CD8-positive, alpha-beta memory T cell (primary cell): ENCODE measurements at regions not wholly inside any gene's neighbourhood (a gene's known extent, or its start where the extent isn't known, plus 50 kb on each side); places are given as distances from the start of the nearest gene placed in this dataset.

Source experiments
- CTCF ChIA-PET: fragments of 350-600 bp; sonication (Branson Sonifier 250); formaldehyde crosslinking; loops from one replicate; lab custom pipeline; 2021; ENCODE audit warnings: antibody characterized with exemption; lab: Charles Lee
- POLR2A ChIA-PET: fragments of 350-600 bp; sonication (Branson Sonifier 250); formaldehyde crosslinking; loops from one replicate; lab custom pipeline; 2021; ENCODE audit warnings: antibody characterized with exemption; lab: Charles Lee
- DNase-seq, 5 donors: peaks; one replicate each; pipeline versions ENCODE4 v3.0.0 to v3.0.0-alpha.2; 2020 to 2022; ENCODE audit warnings: mixed read lengths in 1 of 5
- H3K27ac ChIP-seq: one replicate; pipeline ENCODE4 v1.7.0; 2013; ENCODE audit warnings: low read depth, mild to moderate bottlenecking, low read length, moderate library complexity
- H3K27me3 ChIP-seq: 2 replicates; pipeline ENCODE4 v1.7.0; 2013; ENCODE audit warnings: low read length, mild to moderate bottlenecking; ENCODE audit not compliant: insufficient read depth, poor library complexity, severe bottlenecking
- H3K36me3 ChIP-seq: 2 replicates; pipeline ENCODE4 v1.7.0; 2013; ENCODE audit warnings: mild to moderate bottlenecking, low read length, moderate library complexity; ENCODE audit not compliant: insufficient read depth
- H3K4me1 ChIP-seq: 2 replicates; pipeline ENCODE4 v1.7.0; 2013; ENCODE audit warnings: mild to moderate bottlenecking, low read length, moderate library complexity; ENCODE audit not compliant: insufficient read depth
- H3K4me3 ChIP-seq: 2 replicates; pipeline ENCODE4 v1.7.0; 2013; ENCODE audit warnings: mild to moderate bottlenecking, low read length
- H3K9me3 ChIP-seq: 2 replicates; pipeline ENCODE4 v1.7.0; 2013; ENCODE audit warnings: mild to moderate bottlenecking, low read length
- H3K27ac Mint-ChIP-seq, 8 donors: one replicate each; pipeline ENCODE4 v1.8.0; 2020 to 2021; ENCODE audit warnings: mixed read lengths in 8 of 8, mild to moderate bottlenecking in 6 of 8, inconsistent platforms in 3 of 8, moderate library complexity in 3 of 8
- H3K27me3 Mint-ChIP-seq, 2 donors: one replicate each; pipeline ENCODE4 v1.8.0; 2020 to 2021; ENCODE audit warnings: mixed read lengths in 2 of 2, mild to moderate bottlenecking in 1 of 2, moderate library complexity in 1 of 2
- H3K36me3 Mint-ChIP-seq, 3 donors: one replicate each; pipeline ENCODE4 v1.8.0; 2020 to 2021; ENCODE audit warnings: mixed read lengths in 3 of 3, inconsistent platforms in 1 of 3, mild to moderate bottlenecking in 1 of 3
- H3K4me1 Mint-ChIP-seq, 3 donors: one replicate each; pipeline ENCODE4 v1.8.0; 2020 to 2021; ENCODE audit warnings: mixed read lengths in 3 of 3, inconsistent platforms in 1 of 3, mild to moderate bottlenecking in 1 of 3
- H3K4me3 Mint-ChIP-seq, 7 donors: one replicate each; pipeline ENCODE4 v1.8.0; 2020 to 2021; ENCODE audit warnings: mixed read lengths in 7 of 7, mild to moderate bottlenecking in 6 of 7, moderate library complexity in 4 of 7, inconsistent platforms in 2 of 7
- H3K9me3 Mint-ChIP-seq, 5 donors: one replicate each; pipeline ENCODE4 v1.8.0; 2020 to 2022; ENCODE audit warnings: mixed read lengths in 5 of 5, mild to moderate bottlenecking in 3 of 5, moderate library complexity in 2 of 5, inconsistent platforms in 1 of 5

GRCh38 chr5:136809382-136809781, 444.0 kb upstream of the TRPC7 start:
- peaks cover 0 to 2% of the 10 kb centered on the region in 2 donors for H3K27me3 Mint-ChIP-seq
- Histone ChIP-seq H3K36me3 (no peaks in the 10 kb centered on the region), H3K9me3 (no peaks in the 10 kb centered on the region), H3K27ac (no peak overlapping the region), H3K27me3 (no peaks in the 10 kb centered on the region), H3K4me3 (no peak overlapping the region), H3K4me1 (no peaks in the 10 kb centered on the region)
- no peak overlapping the region for H3K27ac Mint-ChIP-seq
- peaks cover 0 to 4% (median 0%) of the 10 kb centered on the region in 3 donors for H3K4me1 Mint-ChIP-seq
- peak overlapping the region in 1 of 7 donors; percentile 12 for H3K4me3 Mint-ChIP-seq
- ChIA-PET CTCF (no interaction called here), POLR2A (no interaction called here)
- peaks cover 0 to 3% (median 2%) of the 10 kb centered on the region in 5 donors for H3K9me3 Mint-ChIP-seq
- no peaks in the 10 kb centered on the region for H3K36me3 Mint-ChIP-seq
- DNase-seq, result no peak

GRCh38 chr5:136808756-136809155, 443.4 kb upstream of the TRPC7 start:
- H3K36me3 Mint-ChIP-seq, result no peaks in the 10 kb centered on the region
- peaks cover 0 to 3% (median 2%) of the 10 kb centered on the region in 5 donors for H3K9me3 Mint-ChIP-seq
- peaks cover 0 to 4% (median 0%) of the 10 kb centered on the region in 3 donors for H3K4me1 Mint-ChIP-seq
- no peak for DNase-seq
- Histone ChIP-seq H3K4me1 (no peaks in the 10 kb centered on the region), H3K4me3 (no peak overlapping the region), H3K27ac (no peak overlapping the region), H3K9me3 (no peaks in the 10 kb centered on the region), H3K36me3 (no peaks in the 10 kb centered on the region), H3K27me3 (no peaks in the 10 kb centered on the region)
- CTCF ChIA-PET, result no interaction called here
- H3K27ac Mint-ChIP-seq, result no peak overlapping the region
- no peak overlapping the region for H3K4me3 Mint-ChIP-seq
- POLR2A ChIA-PET, result no interaction called here
- peaks cover 0 to 2% of the 10 kb centered on the region in 2 donors for H3K27me3 Mint-ChIP-seq

GRCh38 chr5:136805466-136805865, 440.1 kb upstream of the TRPC7 start:
- Histone ChIP-seq H3K36me3 (no peaks in the 10 kb centered on the region), H3K9me3 (no peaks in the 10 kb centered on the region), H3K27ac (no peak overlapping the region), H3K4me3 (no peak overlapping the region), H3K4me1 (no peaks in the 10 kb centered on the region), H3K27me3 (no peaks in the 10 kb centered on the region)
- no peak for DNase-seq
- Mint-ChIP-seq H3K4me3 (no peak overlapping the region), H3K9me3 (peaks cover 0 to 3% (median 0%) of the 10 kb centered on the region in 5 donors), H3K27me3 (peaks cover 0 to 2% of the 10 kb centered on the region in 2 donors), H3K27ac (no peak overlapping the region), H3K4me1 (peaks cover 0 to 4% (median 0%) of the 10 kb centered on the region in 3 donors), H3K36me3 (no peaks in the 10 kb centered on the region)
- CTCF ChIA-PET, result no interaction called here
- POLR2A ChIA-PET, result no interaction called here

DNA sequence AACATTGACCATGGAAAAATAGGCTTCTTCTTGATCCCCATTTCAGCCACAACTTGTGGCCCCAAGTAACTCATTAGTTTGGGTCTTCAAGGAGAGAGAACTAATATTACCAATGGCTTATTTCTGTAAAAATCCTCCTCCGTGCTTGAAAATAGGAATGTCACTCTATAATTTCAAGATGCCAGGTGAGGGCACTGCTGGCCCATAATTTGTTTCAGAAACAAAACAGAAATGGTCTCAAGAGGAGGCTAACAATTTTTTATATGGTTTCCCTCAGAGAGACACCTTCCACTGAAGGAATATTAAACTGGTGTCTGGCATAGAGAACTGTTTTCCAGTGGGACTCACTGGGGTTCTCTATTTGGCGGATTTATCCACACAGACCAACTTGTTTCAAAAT, 437.0 kb upstream of the TRPC7 start:
- no peaks in the 10 kb centered on the region for H3K9me3 ChIP-seq
- H3K27me3 ChIP-seq, result no peaks in the 10 kb centered on the region
- Mint-ChIP-seq H3K36me3 (no peaks in the 10 kb centered on the region), H3K4me1 (no peaks in the 10 kb centered on the region), H3K4me3 (no peak overlapping the region), H3K27me3 (peaks cover 3 to 4% of the 10 kb centered on the region in 2 donors), H3K9me3 (peaks cover 0 to 5% (median 2%) of the 10 kb centered on the region in 5 donors), H3K27ac (no peak overlapping the region)
- ChIA-PET CTCF (no interaction called here), POLR2A (no interaction called here)
- no peak overlapping the region for H3K27ac ChIP-seq
- H3K4me3 ChIP-seq, result no peak overlapping the region
- DNase-seq, result no peak
- no peaks in the 10 kb centered on the region for H3K36me3 ChIP-seq
- H3K4me1 ChIP-seq, result no peaks in the 10 kb centered on the region

DNA sequence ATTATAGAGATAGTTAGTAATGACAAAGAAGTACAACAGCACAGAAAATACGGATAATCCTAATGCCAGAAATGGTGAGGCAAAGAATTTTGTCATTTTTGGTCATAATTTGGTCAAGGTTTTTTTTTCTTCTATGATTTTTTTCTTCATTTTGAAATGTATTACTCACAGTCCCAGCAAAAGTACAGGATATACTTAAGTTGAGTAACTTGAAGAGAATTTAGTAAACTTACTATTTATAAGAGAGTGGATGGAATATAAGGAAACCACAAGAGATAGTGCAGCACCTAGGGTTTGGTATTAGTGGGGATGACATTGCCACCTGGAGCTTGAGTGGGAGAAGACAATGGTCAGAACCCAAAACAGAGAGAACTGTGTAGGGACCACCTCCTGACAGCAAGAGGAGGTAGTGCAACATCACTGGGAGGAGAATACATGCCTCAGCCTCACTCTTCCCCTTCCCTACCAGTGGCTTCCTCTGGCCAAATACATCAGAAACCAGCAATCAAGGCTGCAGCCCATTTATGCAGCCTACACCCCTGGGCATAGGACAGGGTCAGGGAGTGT, 434.5 kb upstream of the TRPC7 start:
- no peak overlapping the region for H3K4me3 Mint-ChIP-seq
- peaks cover 0 to 8% (median 4%) of the 10 kb centered on the region in 5 donors for H3K9me3 Mint-ChIP-seq
- no peaks in the 10 kb centered on the region for H3K4me1 ChIP-seq
- ChIA-PET CTCF (no interaction called here), POLR2A (no interaction called here)
- peaks cover 3 to 4% of the 10 kb centered on the region in 2 donors for H3K27me3 Mint-ChIP-seq
- no peak overlapping the region for H3K4me3 ChIP-seq
- no peaks in the 10 kb centered on the region for H3K36me3 Mint-ChIP-seq
- H3K9me3 ChIP-seq, result no peaks in the 10 kb centered on the region
- H3K27me3 ChIP-seq, result no peaks in the 10 kb centered on the region
- no peak overlapping the region for H3K27ac ChIP-seq
- H3K4me1 Mint-ChIP-seq, result no peaks in the 10 kb centered on the region
- H3K36me3 ChIP-seq, result no peaks in the 10 kb centered on the region
- H3K27ac Mint-ChIP-seq, result no peak overlapping the region
- DNase-seq, result no peak

DNA sequence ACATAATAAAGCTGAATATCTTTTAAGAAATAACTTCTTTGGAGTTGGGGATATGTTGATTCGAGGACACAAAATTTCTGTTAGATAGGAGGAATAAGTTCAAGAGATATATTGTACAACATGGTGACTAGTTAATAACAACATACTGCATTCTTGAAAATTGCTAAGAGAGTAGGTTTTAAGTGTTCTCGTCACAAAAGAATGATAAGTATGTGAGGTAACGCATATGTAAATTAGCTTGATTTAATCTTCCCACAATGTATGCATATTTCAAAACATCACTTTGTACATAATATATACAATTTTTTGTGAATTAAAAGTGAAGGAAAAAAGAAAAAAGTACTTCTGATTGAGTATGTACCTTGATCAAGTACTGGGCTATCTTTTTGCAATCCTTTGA, 428.0 kb upstream of the TRPC7 start:
- Mint-ChIP-seq H3K4me1 (no peaks in the 10 kb centered on the region), H3K27ac (no peak overlapping the region), H3K4me3 (no peak overlapping the region), H3K9me3 (peaks cover 0 to 7% (median 5%) of the 10 kb centered on the region in 5 donors), H3K27me3 (peaks cover 0 to 4% of the 10 kb centered on the region in 2 donors), H3K36me3 (no peaks in the 10 kb centered on the region)
- no peak for DNase-seq
- Histone ChIP-seq H3K4me3 (no peak overlapping the region), H3K36me3 (no peaks in the 10 kb centered on the region), H3K9me3 (no peaks in the 10 kb centered on the region), H3K27ac (no peak overlapping the region), H3K4me1 (no peaks in the 10 kb centered on the region), H3K27me3 (no peaks in the 10 kb centered on the region)
- CTCF ChIA-PET, result no interaction called here
- POLR2A ChIA-PET, result no interaction called here

- H3K27ac Mint-ChIP-seq, result no peak overlapping the region
- no peaks in the 10 kb centered on the region for H3K4me1 ChIP-seq
- no peaks in the 10 kb centered on the region for H3K36me3 Mint-ChIP-seq
- peaks cover 0 to 5% (median 0%) of the 10 kb centered on the region in 5 donors for H3K9me3 Mint-ChIP-seq
- no peak overlapping the region for H3K4me3 ChIP-seq
- H3K27me3 ChIP-seq, result no peaks in the 10 kb centered on the region
- no peak overlapping the region for H3K27ac ChIP-seq
- POLR2A ChIA-PET, result no interaction called here
- H3K4me3 Mint-ChIP-seq, result no peak overlapping the region
- H3K4me1 Mint-ChIP-seq, result no peaks in the 10 kb centered on the region
- DNase-seq, result no peak
- no peaks in the 10 kb centered on the region for H3K36me3 ChIP-seq
- CTCF ChIA-PET, result no interaction called here
- H3K9me3 ChIP-seq, result no peaks in the 10 kb centered on the region
- peaks cover 0 to 2% of the 10 kb centered on the region in 2 donors for H3K27me3 Mint-ChIP-seq
Observed at GRCh38 chr5:136781464-136781863, 416.1 kb upstream of the TRPC7 start.

DNA sequence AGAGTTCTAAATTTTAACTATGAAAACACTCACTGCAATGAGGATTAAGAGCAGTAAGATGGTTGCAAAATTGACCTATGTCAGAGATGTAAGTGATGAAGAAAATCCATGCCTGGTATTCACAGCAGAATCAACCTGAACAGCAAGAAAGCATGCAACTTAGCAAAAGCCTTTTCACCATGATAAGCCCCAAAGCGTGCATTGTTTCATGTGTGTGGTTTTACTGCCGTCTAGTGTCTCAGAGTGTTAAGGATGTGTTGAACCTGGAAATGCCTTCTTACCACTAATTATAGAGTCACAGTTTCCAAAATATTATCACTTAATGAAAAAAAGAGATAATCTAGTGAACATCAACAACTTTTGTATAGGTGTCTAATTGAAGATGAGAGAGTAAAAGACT, 415.2 kb upstream of the TRPC7 start:
- no peak for DNase-seq
- no peak overlapping the region for H3K4me3 Mint-ChIP-seq
- Histone ChIP-seq H3K36me3 (no peaks in the 10 kb centered on the region), H3K27me3 (no peaks in the 10 kb centered on the region), H3K9me3 (no peaks in the 10 kb centered on the region), H3K4me3 (no peak overlapping the region), H3K4me1 (no peaks in the 10 kb centered on the region), H3K27ac (no peak overlapping the region)
- ChIA-PET POLR2A (no interaction called here), CTCF (no interaction called here)
- peaks cover 0 to 4% (median 2%) of the 10 kb centered on the region in 5 donors for H3K9me3 Mint-ChIP-seq
- peaks cover 0 to 2% of the 10 kb centered on the region in 2 donors for H3K27me3 Mint-ChIP-seq
- H3K4me1 Mint-ChIP-seq, result no peaks in the 10 kb centered on the region
- H3K36me3 Mint-ChIP-seq, result no peaks in the 10 kb centered on the region
- H3K27ac Mint-ChIP-seq, result no peak overlapping the region
